Activated CD4-positive, alpha-beta memory T cell treated with anti-CD3 and anti-CD28 coated beads for 36 hours (primary cell): ENCODE measurements at regions not wholly inside any gene's neighbourhood (a gene's known extent, or its start where the extent isn't known, plus 50 kb on each side); places are given as distances from the start of the nearest gene placed in this dataset.

ENCODE experiments used
- CTCF ChIA-PET: fragments of 350-600 bp; sonication (Branson Sonifier 250); formaldehyde crosslinking; loops from one replicate; lab custom pipeline; 2021; ENCODE audit warnings: antibody characterized with exemption, inconsistent platforms; lab: Charles Lee
- POLR2A ChIA-PET: fragments of 350-600 bp; sonication (Branson Sonifier 250); formaldehyde crosslinking; loops from one replicate; lab custom pipeline; 2021; ENCODE audit warnings: antibody characterized with exemption; lab: Charles Lee
- DNase-seq: peaks from one replicate; pipeline ENCODE4 v3.0.0-alpha.2; 2020
- H3K27ac Mint-ChIP-seq: one replicate; pipeline ENCODE4 v1.8.0; 2021; ENCODE audit warnings: mixed read lengths
- H3K27me3 Mint-ChIP-seq: one replicate; pipeline ENCODE4 v1.8.0; 2021; ENCODE audit warnings: mixed read lengths
- H3K36me3 Mint-ChIP-seq: one replicate; pipeline ENCODE4 v1.8.0; 2021; ENCODE audit warnings: mixed read lengths
- H3K4me1 Mint-ChIP-seq: one replicate; pipeline ENCODE4 v1.8.0; 2021; ENCODE audit warnings: low read depth, mixed read lengths
- H3K4me3 Mint-ChIP-seq: one replicate; pipeline ENCODE4 v1.8.0; 2021; ENCODE audit warnings: mild to moderate bottlenecking, mixed read lengths
- H3K9me3 Mint-ChIP-seq: one replicate; pipeline ENCODE4 v1.8.0; 2021; ENCODE audit warnings: mixed read lengths
- intact Hi-C: fragments of 100-400 bp; cut with micrococcal nuclease; formaldehyde crosslinking; loops from one replicate; pipeline ENCODE4 v1.15.1; 2023

- no peak overlapping the region for H3K4me3 Mint-ChIP-seq
- peaks cover 4% of the 10 kb centered on the region for H3K9me3 Mint-ChIP-seq
- intact Hi-C loops: no loop called here
- POLR2A ChIA-PET: no interaction called here
- H3K36me3 Mint-ChIP-seq: no peaks in the 10 kb centered on the region
- no peak overlapping the region for H3K27ac Mint-ChIP-seq
- H3K4me1 Mint-ChIP-seq: no peaks in the 10 kb centered on the region
- no peak for DNase-seq
- peaks cover 2% of the 10 kb centered on the region for H3K27me3 Mint-ChIP-seq
- CTCF ChIA-PET: no interaction called here
These were observed 95.5 kb upstream of the AFDN start for GRCh38 chr6:167731216-167731615.

DNA sequence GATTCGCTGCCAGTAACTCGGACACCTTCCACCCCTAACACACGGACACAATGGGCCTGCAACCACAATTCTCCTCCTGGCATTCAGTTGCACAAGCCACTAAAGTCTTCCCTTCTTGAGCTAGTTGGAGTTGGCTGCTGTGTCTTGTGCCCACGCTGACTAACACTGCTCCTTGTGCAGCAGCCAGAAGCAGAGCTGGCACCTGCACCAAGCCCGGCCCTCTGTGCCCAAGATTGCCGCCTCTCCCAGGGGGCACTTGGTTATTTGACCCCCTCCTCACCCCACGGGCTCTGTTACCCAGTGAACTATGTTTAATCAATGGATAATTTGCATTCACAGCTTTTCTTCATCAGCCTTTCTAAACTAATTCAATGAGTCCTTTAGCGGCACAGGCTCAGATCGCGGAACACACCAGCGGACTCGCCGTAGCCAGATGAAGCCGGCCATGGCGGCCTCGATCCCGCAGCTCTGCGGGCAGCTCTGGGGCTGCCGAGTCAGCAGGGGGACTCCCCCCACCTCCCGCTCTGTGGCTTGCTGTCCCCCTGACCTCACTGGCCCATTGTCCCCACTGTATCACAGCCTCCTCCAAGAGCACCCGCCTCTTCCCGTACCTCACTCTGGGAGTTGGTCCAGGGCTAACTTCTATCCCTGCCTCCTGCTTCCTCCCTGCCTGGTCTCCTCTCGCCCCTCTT, 94.8 kb upstream of the AFDN start:
- Mint-ChIP-seq H3K27ac (no peak overlapping the region), H3K36me3 (no peaks in the 10 kb centered on the region), H3K27me3 (no peaks in the 10 kb centered on the region), H3K4me3 (no peak overlapping the region), H3K4me1 (no peaks in the 10 kb centered on the region), H3K9me3 (peaks cover 4% of the 10 kb centered on the region)
- DNase-seq: no peak
- ChIA-PET CTCF (no interaction called here), POLR2A (no interaction called here)
- intact Hi-C loops: no loop called here

DNA sequence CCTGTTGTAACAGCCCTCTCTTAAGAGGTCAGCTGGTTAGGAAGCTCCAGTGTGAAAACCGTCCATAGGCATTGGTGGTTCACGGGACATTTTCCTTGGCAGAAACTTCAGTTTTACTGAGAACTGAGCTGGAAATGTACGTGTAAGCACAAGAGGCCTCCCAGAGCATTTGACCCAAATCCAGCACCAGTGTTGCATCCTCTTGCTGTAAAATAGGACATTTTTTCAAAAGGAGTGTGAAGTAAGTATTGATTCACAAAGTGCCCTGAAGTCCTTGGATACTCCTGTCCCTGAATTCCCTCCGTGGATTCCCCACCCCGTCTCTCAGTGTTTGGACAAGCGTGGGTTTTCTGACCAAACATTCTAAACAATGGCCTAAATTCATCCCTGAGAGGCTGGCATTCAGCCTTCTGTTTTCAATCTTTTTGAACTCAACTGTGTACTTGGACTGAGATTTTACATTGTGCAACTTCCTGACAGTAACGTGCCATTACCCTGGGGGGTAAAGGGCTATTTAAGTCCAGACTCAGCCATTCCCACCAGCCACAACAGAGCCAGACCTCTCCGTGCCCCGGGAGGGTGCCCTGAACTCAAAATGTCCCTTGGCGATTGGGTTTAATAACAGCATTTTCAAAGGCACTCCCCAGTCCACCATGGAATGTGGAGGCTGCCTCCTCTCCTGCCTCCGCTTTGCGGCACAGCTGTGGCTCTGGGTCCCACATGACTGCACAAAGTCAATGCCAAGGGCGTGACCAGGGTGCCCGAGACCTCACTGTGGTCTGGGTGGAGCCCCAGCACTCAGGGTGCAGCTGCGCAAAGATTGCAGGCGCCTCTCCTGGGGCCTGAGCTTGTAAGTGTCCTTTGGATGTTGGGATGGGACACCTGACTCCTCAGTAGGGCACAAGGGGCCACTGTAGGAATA, 92.7 kb upstream of the AFDN start:
- H3K36me3 Mint-ChIP-seq: no peaks in the 10 kb centered on the region
- ChIA-PET POLR2A (no interaction called here), CTCF (no interaction called here)
- no peak overlapping the region for H3K4me3 Mint-ChIP-seq
- H3K27me3 Mint-ChIP-seq: peaks cover 5% of the 10 kb centered on the region
- H3K4me1 Mint-ChIP-seq: no peaks in the 10 kb centered on the region
- no peak for DNase-seq
- no peak overlapping the region for H3K27ac Mint-ChIP-seq
- intact Hi-C loops: no loop called here
- H3K9me3 Mint-ChIP-seq: peaks cover 4% of the 10 kb centered on the region

DNA sequence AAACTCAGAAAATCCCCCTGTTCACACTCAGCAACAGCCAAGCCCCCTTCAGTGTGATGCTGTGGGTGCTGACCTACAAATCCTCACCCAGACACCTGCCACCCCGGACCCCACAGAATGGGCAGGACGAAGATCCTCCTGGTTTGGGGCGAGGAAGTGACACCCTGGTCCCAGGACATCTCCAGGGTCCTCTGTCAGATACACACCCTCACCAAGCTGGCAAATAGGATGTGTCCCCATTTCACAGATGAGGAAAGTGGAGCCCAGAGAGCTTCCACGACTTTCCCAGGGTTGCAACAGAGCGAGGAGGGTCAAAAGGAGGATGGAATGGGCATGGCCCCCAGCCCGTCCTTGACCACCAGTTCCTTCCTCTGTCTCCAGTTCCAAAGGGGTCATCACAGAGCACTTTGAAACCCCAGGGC, 92.0 kb upstream of the AFDN start:
- no peak overlapping the region for H3K4me3 Mint-ChIP-seq
- POLR2A ChIA-PET: no interaction called here
- CTCF ChIA-PET: no interaction called here
- DNase-seq: no peak
- H3K9me3 Mint-ChIP-seq: peaks cover 4% of the 10 kb centered on the region
- no peaks in the 10 kb centered on the region for H3K4me1 Mint-ChIP-seq
- no peak overlapping the region for H3K27ac Mint-ChIP-seq
- H3K27me3 Mint-ChIP-seq: peaks cover 5% of the 10 kb centered on the region
- intact Hi-C loops: no loop called here
- no peaks in the 10 kb centered on the region for H3K36me3 Mint-ChIP-seq

- Mint-ChIP-seq H3K27ac (no peak overlapping the region), H3K27me3 (peaks cover 5% of the 10 kb centered on the region), H3K4me3 (no peak overlapping the region), H3K4me1 (no peaks in the 10 kb centered on the region), H3K36me3 (no peaks in the 10 kb centered on the region), H3K9me3 (peaks cover 4% of the 10 kb centered on the region)
- ChIA-PET POLR2A (no interaction called here), CTCF (no interaction called here)
- no peak for DNase-seq
- intact Hi-C loops: no loop called here
These were observed 91.4 kb upstream of the AFDN start for GRCh38 chr6:167735084-167735950.

DNA sequence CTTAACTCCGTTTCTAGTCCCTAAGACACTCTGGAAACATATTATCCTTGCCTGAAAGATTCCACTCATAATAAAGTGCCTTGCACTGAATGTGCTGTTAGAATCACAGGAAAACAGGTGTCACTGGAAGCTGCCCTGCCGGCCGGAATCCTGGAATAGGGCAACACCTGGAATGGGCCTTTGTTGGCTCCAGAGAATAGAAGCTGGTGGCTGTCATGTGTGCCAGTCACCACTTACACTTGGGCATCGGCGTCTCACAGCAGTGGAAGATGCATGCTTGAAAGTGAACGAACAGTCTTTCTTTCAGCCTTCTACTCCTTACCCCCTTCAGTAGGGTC, 90.8 kb upstream of the AFDN start:
- intact Hi-C loops: no loop called here
- Mint-ChIP-seq H3K36me3 (no peaks in the 10 kb centered on the region), H3K27ac (no peak overlapping the region), H3K9me3 (peaks cover 4% of the 10 kb centered on the region), H3K27me3 (peaks cover 5% of the 10 kb centered on the region), H3K4me3 (no peak overlapping the region), H3K4me1 (no peaks in the 10 kb centered on the region)
- POLR2A ChIA-PET: no interaction called here
- CTCF ChIA-PET: no interaction called here
- DNase-seq: no peak

- ChIA-PET CTCF (no interaction called here), POLR2A (no interaction called here)
- Mint-ChIP-seq H3K9me3 (peaks cover 4% of the 10 kb centered on the region), H3K4me3 (no peak overlapping the region), H3K4me1 (no peaks in the 10 kb centered on the region), H3K27ac (no peak overlapping the region), H3K27me3 (peaks cover 5% of the 10 kb centered on the region), H3K36me3 (no peaks in the 10 kb centered on the region)
- no peak for DNase-seq
- intact Hi-C loops: no loop called here
These were observed 90.1 kb upstream of the AFDN start for GRCh38 chr6:167736486-167737204.

- intact Hi-C loops: no loop called here
- Mint-ChIP-seq H3K36me3 (no peaks in the 10 kb centered on the region), H3K27me3 (peaks cover 5% of the 10 kb centered on the region), H3K27ac (no peak overlapping the region), H3K9me3 (peaks cover 3% of the 10 kb centered on the region), H3K4me3 (no peak overlapping the region), H3K4me1 (no peaks in the 10 kb centered on the region)
- POLR2A ChIA-PET: no interaction called here
- CTCF ChIA-PET: no interaction called here
- DNase-seq: no peak
These were observed 89.4 kb upstream of the AFDN start for GRCh38 chr6:167737205-167737830.

GRCh38 chr6:167738386-167738785, 88.3 kb upstream of the AFDN start:
- POLR2A ChIA-PET: no interaction called here
- Mint-ChIP-seq H3K27me3 (peaks cover 5% of the 10 kb centered on the region), H3K9me3 (no peaks in the 10 kb centered on the region), H3K4me1 (no peaks in the 10 kb centered on the region), H3K36me3 (no peaks in the 10 kb centered on the region), H3K4me3 (no peak overlapping the region), H3K27ac (no peak overlapping the region)
- DNase-seq: no peak
- intact Hi-C loops: no loop called here
- CTCF ChIA-PET: no interaction called here

DNA sequence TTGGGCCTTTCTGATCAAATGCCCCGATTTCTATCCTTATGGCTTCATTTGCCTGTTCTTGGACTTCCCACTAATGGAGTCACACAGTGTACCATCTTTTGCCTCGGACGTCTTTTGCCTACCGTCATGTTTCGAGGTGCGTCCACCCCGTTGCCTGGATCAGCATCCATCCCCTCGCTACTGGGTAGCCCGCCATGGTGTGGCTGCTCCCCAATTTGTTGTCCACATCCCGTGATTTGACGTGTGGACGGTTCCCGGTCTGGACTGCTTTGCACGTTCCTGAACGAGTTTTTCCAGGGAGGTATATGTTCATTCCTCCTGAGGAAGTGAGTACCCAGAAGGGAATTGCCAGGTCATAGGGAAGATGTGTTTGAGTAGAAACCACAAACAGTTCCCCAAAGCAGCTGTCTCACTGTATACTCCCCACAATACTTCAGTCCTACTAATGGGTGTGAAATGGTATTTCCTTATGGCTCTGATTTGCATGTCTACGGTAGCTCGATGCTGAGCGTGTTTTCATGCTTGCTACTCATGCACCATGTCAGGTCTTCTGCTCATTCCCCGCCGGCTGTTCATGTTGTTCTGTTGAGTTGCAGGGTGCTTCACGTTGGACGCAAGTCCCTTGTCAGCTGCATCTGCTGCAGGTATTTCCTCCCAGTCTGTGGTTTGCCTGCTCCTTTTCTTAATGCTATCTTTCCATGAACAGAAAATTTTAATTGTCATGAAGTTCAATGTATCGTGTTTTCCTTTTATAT, 86.8 kb upstream of the AFDN start:
- Mint-ChIP-seq H3K27ac (no peak overlapping the region), H3K4me1 (no peaks in the 10 kb centered on the region), H3K36me3 (no peaks in the 10 kb centered on the region), H3K27me3 (peaks cover 5% of the 10 kb centered on the region), H3K9me3 (no peaks in the 10 kb centered on the region), H3K4me3 (no peak overlapping the region)
- ChIA-PET POLR2A (no interaction called here), CTCF (interaction anchor here (1.0 kb wide), 1 partner anchor 22 kb away, joined by 4 read pairs; no protein-coding TSS in a partner anchor)
- intact Hi-C loops: no loop called here
- DNase-seq: no peak

DNA sequence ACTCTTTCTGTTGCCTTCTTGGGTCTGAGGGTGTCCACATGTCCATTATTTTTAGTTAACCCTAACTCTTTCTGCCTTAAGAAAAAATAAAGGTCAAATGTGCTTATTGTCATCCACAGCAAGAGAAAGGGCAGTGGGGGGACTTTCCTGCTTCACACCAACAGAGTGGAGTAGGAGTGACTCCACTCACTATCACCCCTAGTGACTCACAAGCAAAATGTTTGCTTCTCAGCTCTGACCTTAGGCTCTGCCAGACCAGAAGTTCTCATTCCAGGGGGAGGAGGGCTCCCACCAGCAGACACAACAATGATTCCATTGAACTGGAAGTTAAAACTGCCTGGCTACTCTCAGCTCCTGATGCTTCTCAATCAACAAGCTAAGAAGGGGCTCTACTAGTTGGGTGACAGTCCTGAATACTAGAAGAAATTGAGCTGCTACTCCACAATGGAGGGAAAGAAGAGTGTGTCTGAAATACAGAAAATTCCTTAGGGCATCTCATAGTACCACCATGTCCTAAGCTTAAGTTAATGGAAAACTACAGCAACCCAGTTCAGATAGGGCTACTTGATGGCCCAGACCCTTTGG, 83.9 kb upstream of the AFDN start:
- Mint-ChIP-seq H3K4me3 (no peak overlapping the region), H3K9me3 (no peaks in the 10 kb centered on the region)

More for the DNA sequence above, 83.9 kb upstream of the AFDN start:
- intact Hi-C loops: no loop called here
- no peak overlapping the region for H3K27ac Mint-ChIP-seq
- no peaks in the 10 kb centered on the region for H3K36me3 Mint-ChIP-seq
- ChIA-PET CTCF (no interaction called here), POLR2A (no interaction called here)
- H3K27me3 Mint-ChIP-seq: peaks cover 8% of the 10 kb centered on the region
- H3K4me1 Mint-ChIP-seq: no peaks in the 10 kb centered on the region
- no peak for DNase-seq
